ENCODE measurements at regions not wholly inside any gene's neighbourhood (a gene's known extent, or its start where the extent isn't known, plus 50 kb on each side); places are given as distances from the start of the nearest gene placed in this dataset.

GRCh38 chr4:118417325-118417724 is 64.5 kb upstream of the PRSS12 start:
- TF ChIP-seq, protein P1, sequence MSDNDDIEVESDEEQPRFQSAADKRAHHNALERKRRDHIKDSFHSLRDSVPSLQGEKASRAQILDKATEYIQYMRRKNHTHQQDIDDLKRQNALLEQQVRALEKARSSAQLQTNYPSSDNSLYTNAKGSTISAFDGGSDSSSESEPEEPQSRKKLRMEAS (IDR thresholded peaks at IDR 0.05): no peak
- TF ChIP-seq GATA3 (IDR thresholded peaks at IDR 0.05; ENCODE audit: borderline replicate concordance): no peak

Data from A549 (cell line).